ENCODE measurements at regions not wholly inside any gene's neighbourhood (a gene's known extent, or its start where the extent isn't known, plus 50 kb on each side); places are given as distances from the start of the nearest gene placed in this dataset.

GRCh38 chr1:238895911-238896310 is 490.5 kb upstream of the CHRM3 start:
- no peak for DNase-seq (ENCODE audit: low spot score)
- peaks cover 0 to 2% (median 0%) of the 10 kb centered on the region in 4 donors for H3K9me3 ChIP-seq (ENCODE audit: control insufficient read depth in 4 of 4, low read length in 3 of 4)
- no peak for TF ChIP-seq CTCF (IDR thresholded peaks at IDR 0.05; ENCODE audit: low read depth, low read length, missing input control)
- TF ChIP-seq HNF4A (conservative IDR thresholded peaks at IDR 0.05): no peak
- TF ChIP-seq MAX (IDR thresholded peaks at IDR 0.05): no peak
- TF ChIP-seq TAF1 (conservative IDR thresholded peaks at IDR 0.05): no peak
- no peak for TF ChIP-seq HNF4G (IDR thresholded peaks at IDR 0.05)
- TF ChIP-seq GABPA (IDR thresholded peaks at IDR 0.05 in 1 of 2, conservative IDR thresholded peaks at IDR 0.05 in 1 of 2): no peak
- no peak for TF ChIP-seq FOXA1 (IDR thresholded peaks at IDR 0.05)
- no peak for TF ChIP-seq EGR1 (IDR thresholded peaks at IDR 0.05; ENCODE audit: low read depth in 2 of 2)
- TF ChIP-seq ZBTB33 (IDR thresholded peaks at IDR 0.05): no peak
- TF ChIP-seq NR2F2 (IDR thresholded peaks at IDR 0.05): no peak
- TF ChIP-seq SP1 (IDR thresholded peaks at IDR 0.05): no peak
- TF ChIP-seq RXRA (IDR thresholded peaks at IDR 0.05): no peak
- no peaks in the 10 kb centered on the region for H3K36me3 ChIP-seq (ENCODE audit: control insufficient read depth in 4 of 4, insufficient read depth in 3 of 4, low read depth in 1 of 4, low read length in 3 of 4)
- no peak overlapping the region for H3K9ac ChIP-seq (ENCODE audit: low read depth in 1 of 2, low read length in 2 of 2)
- no peaks in the 10 kb centered on the region for H3K27me3 ChIP-seq (ENCODE audit: control insufficient read depth in 4 of 4, insufficient read depth in 4 of 4, low read length in 3 of 4)
- H3K4me1 ChIP-seq (ENCODE audit: control insufficient read depth in 4 of 4, insufficient read depth in 4 of 4, low read length in 3 of 4): no peaks in the 10 kb centered on the region
- 40% methylated on average over 2 of the region's 2 CpGs for WGBS
- no peak overlapping the region for H3K27ac ChIP-seq (ENCODE audit: low read depth in 1 of 2, low read length in 2 of 2)
- H3K4me3 ChIP-seq (ENCODE audit: low read depth in 1 of 3, low read length in 3 of 3): no peak overlapping the region

- Histone ChIP-seq H3K4me3 (ENCODE audit: low read depth in 1 of 3, low read length in 3 of 3) (no peak overlapping the region), H3K36me3 (ENCODE audit: control insufficient read depth in 4 of 4, insufficient read depth in 3 of 4, low read depth in 1 of 4, low read length in 3 of 4) (no peaks in the 10 kb centered on the region), H3K4me1 (ENCODE audit: control insufficient read depth in 4 of 4, insufficient read depth in 4 of 4, low read length in 3 of 4) (no peaks in the 10 kb centered on the region), H3K27ac (ENCODE audit: low read depth in 1 of 2, low read length in 2 of 2) (no peak overlapping the region), H3K9ac (ENCODE audit: low read depth in 1 of 2, low read length in 2 of 2) (no peak overlapping the region), H3K27me3 (ENCODE audit: control insufficient read depth in 4 of 4, insufficient read depth in 4 of 4, low read length in 3 of 4) (peaks cover 0 to 2% (median 0%) of the 10 kb centered on the region in 4 donors), H3K9me3 (ENCODE audit: control insufficient read depth in 4 of 4, low read length in 3 of 4) (no peaks in the 10 kb centered on the region)
- no peak for DNase-seq (ENCODE audit: low spot score)
- TF ChIP-seq NR2F2 (IDR thresholded peaks at IDR 0.05) (no peak), TAF1 (conservative IDR thresholded peaks at IDR 0.05) (no peak), HNF4A (conservative IDR thresholded peaks at IDR 0.05) (no peak), REST (IDR thresholded peaks at IDR 0.05) (no peak), JUND (IDR thresholded peaks at IDR 0.05) (no peak), HNF4G (IDR thresholded peaks at IDR 0.05) (no peak), SP1 (IDR thresholded peaks at IDR 0.05) (no peak), RAD21 (IDR thresholded peaks at IDR 0.05) (no peak), GABPA (IDR thresholded peaks at IDR 0.05 in 1 of 2, conservative IDR thresholded peaks at IDR 0.05 in 1 of 2) (no peak), CTCF (IDR thresholded peaks at IDR 0.05; ENCODE audit: low read depth, low read length, missing input control) (no peak), EGR1 (IDR thresholded peaks at IDR 0.05; ENCODE audit: low read depth in 2 of 2) (no peak), MAX (IDR thresholded peaks at IDR 0.05) (no peak), YY1 (IDR thresholded peaks at IDR 0.05) (no peak)
- WGBS: 65% methylated on average over 4 of the region's 4 CpGs
Measured at GRCh38 chr1:238892612-238893011, 493.8 kb upstream of the CHRM3 start.
